DMS53 treated with DMSO at 0.1 percent for 48 hours (cell line): ENCODE measurements at regions not wholly inside any gene's neighbourhood (a gene's known extent, or its start where the extent isn't known, plus 50 kb on each side); places are given as distances from the start of the nearest gene placed in this dataset.

Experiments used
- DNase-seq: peaks from one replicate; lab custom pipeline; 2025; ENCODE audit not compliant: unreplicated experiment; lab: John Stamatoyannopoulos, UW

- peak; percentile 31 for DNase-seq
Measured at GRCh38 chr11:26134481-26135355, 197.2 kb upstream of the ANO3 start.

DNA sequence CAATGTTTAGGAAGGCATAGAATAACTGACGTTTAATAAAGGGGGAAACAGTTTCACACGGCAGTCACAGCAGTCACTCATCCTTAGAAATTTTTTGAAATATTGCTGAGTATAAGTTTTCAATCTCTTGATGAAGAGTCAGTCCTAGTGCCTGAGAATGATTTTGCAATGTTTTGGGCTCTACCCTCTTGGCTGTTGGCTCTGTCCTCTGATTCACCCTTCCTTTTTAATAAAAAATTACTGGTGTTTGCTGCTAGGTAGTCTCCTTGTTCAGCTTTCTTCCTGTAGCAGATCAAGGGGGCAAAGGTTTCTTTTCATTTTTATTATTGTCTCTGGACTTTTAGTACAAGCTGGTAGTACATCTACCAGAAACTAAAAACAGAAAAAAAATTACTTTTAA is 194.3 kb upstream of the ANO3 start:
- DNase-seq, result no peak

GRCh38 chr11:26142891-26143290 is 189.0 kb upstream of the ANO3 start:
- no peak for DNase-seq

- DNase-seq, result peak; percentile 48
Measured at GRCh38 chr11:26143566-26144290, 188.2 kb upstream of the ANO3 start.

GRCh38 chr11:26144291-26144690 is 187.6 kb upstream of the ANO3 start:
- peak; percentile 65 for DNase-seq

GRCh38 chr11:26144911-26145310 is 187.0 kb upstream of the ANO3 start:
- no peak for DNase-seq

DNA sequence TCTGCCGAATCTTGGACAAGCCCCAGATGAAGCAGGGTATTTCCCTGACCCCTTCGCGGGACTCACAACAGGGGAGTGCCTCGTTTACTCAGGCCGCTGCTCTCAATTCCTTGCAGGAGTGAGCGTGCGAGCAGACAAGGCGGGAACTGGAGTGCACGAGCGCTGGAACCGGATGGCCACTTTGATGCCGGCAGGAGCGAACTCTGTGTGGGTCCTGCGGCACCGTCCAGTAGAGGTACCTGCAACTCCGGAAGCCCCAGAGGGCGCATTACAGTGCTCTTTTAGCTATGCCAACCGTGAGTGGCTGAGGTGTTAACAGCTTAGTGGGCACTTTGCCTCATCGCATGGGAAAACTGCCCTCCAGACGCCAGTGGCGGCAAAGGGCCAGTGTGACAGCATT is 182.3 kb upstream of the ANO3 start:
- no peak for DNase-seq

GRCh38 chr11:26150031-26150430 is 181.9 kb upstream of the ANO3 start:
- DNase-seq, result no peak

DNA sequence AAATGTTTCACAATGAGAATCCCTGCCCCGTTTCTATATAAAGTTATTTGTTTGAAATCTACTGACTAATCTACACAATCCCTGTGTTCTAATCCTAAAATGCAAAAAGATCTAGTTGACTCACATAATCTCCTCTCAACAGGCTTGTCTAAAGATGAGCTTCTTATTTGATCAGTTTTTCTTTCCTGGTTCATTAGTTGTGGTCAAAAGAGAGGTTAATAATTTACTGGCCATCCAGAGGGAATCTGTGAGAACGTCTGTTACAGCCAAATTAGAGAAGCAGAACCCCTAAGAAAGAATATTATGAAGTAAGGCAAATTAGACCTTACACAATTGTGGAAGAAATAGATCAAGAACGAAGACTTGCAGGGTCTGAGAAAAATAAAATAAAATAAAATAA is 173.7 kb upstream of the ANO3 start:
- DNase-seq, result peak; percentile 52

- no peak for DNase-seq
Measured at GRCh38 chr11:26162291-26162690, 169.6 kb upstream of the ANO3 start.

GRCh38 chr11:26186389-26186788 is 145.5 kb upstream of the ANO3 start:
- no peak for DNase-seq

GRCh38 chr11:26187639-26188038 is 144.3 kb upstream of the ANO3 start:
- no peak for DNase-seq

DNA sequence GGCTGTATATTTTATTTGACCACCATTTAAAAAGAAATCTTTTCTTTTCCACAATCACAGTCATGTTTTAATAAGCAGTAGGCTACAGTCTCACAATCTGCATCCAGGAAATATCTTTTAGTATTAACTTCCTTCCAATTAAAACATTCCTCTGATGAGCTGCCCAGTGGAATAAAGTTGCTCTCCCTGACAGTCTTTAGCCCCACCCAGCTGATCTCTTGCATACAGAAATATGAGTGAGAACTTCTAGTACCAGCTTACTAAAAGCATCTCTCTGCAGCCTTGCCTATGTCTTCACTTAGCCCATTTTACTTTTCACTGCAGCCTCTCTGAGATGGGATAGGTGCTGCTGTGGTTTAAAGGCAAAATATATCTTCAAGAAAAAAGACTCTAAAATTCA is 143.4 kb upstream of the ANO3 start:
- no peak for DNase-seq

GRCh38 chr11:26191193-26191592 is 140.7 kb upstream of the ANO3 start:
- no peak for DNase-seq

DNA sequence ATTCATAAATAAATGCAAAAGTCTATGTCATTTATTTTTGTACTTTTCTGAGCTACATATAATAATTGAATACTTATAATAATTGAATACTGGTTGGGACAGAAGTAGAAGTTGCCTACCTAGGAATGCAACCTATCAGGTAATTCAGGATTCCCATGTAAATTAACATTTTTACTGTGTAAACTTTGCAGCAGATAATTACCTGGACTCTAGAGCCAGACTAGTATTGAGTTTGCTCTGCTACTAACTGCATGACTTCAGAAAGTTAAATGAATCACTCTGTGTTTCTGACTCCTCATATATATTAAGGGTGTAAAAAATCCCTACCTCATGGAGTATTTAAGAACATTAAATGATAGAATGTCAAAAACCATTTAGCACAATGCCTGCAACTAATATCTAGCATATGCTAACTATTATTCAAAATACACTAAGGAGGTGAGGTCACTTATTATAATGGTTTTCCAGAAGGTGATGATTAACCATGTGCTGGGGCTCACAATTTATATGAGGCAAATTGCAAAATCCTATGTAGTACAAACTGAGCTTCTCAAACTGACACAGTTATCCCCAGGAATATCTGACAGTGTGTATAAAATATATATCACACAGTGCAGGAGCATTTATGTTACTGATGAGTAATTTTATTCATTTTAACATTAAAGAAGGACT is 138.1 kb upstream of the ANO3 start:
- DNase-seq, result no peak

DNA sequence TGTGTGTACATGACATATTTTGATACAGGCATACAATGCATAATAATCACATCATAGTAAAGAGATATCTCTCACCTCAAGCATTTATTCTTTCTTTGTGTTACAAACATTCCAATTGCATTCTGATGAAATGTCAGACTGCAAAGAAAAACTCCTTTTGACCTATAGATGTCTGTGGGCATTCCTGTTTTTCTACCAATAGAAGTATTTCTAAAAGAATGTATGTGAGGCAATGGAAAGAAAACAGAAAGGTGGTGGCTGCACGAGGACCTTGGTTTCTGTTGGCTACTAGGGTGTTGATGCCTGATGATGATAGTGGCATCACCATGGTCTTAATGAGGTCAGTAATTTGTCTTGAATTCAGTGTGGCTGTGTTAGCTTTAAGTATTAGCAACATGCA is 137.0 kb upstream of the ANO3 start:
- no peak for DNase-seq

DNA sequence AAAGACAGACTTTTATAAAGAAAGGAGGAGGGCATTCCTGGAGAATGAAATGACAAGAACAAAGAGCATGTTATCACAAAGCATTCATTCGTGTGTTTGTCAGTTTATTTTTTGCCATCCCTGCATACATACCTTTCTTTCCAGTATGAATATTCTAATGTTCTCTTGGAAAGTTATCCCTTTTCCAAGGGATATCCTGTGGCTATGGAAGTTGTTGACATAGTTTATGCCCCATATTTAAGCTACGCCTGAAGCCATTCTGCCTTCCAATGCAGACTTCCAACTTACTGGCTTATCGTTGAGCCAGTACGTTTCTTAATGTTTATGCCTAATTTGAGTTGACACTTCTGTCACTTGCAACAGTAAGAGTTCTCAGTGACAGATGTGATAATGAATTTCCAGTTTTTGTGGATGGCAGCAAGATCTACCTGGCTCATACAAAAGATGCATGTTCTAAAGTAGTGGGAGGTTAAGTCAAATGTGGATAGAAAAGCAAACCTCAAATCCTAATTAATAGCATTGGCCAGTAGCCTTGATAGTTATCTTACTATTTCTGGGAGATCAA is 133.3 kb upstream of the ANO3 start:
- no peak for DNase-seq

GRCh38 chr11:26199331-26200095 is 132.4 kb upstream of the ANO3 start:
- DNase-seq, result no peak

DNA sequence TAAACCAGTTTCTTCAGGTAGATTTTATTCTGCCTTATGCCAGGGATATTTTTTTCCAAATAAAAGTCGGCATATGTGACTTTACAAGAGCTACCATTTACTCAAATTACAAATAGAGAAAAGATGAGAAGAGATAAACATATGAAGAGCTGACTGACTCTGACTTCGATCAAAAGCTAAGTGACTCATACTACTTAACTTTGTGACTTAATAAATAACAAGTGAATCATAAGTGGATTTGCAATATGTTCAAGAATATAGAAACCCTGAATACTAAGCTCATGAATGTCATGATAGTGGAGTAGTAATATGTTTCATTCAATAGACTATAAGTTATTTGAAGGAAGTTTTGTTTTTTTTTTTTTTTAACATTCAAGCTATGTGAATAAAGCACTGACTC is 130.5 kb upstream of the ANO3 start:
- DNase-seq, result peak; percentile 82

DNA sequence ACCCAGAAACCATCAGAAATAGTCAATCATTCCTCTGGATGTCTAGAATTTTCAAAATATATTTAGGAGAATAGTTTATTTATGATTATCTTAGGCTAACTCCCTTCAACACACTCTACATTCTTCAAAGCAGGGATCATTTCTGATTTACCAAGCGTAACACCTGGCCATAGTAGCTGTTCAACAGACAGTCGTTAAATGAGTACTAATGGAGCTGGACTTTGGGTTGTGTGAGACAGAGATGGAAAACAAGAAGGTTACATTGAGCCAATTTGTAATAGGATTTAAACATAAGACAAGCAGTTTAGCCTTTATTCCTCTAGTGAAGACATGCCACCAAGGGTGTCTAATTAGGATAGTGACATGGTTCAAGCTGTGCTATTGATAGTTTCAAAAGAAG is 129.2 kb upstream of the ANO3 start:
- DNase-seq, result no peak

DNA sequence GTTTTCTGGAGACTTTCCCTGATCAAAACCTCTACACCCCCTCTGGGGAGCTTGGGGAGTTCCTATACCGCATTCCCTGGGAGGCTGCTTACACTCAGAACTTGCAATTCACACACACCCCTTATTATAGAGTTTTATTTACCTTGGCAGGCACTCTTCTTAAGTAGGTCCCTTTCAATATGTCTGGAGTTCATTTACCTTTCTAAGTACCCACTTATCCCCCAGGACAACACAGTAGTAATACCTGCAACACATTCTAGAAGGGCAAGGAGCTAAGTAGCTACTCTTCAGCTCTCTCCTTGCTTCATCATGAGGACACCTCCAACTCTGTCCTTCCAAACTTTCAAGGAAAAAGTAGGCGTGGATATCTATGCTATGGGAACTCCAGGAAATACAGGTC is 127.8 kb upstream of the ANO3 start:
- peak; percentile 75 for DNase-seq
